GM12892 (cell line): ENCODE measurements at regions not wholly inside any gene's neighbourhood (a gene's known extent, or its start where the extent isn't known, plus 50 kb on each side); places are given as distances from the start of the nearest gene placed in this dataset.
"Not testable (repeated sequence)": the region's sequence is repeated elsewhere in the genome, so short reads cannot be mapped to it uniquely, and the experiment has no call there.

ENCODE experiments used
- DNase-seq: peaks from one replicate; pipeline ENCODE4 v3.0.0; 2011; ENCODE audit not compliant: insufficient read length
- FAIRE-seq: peaks from 2 replicates; lab custom pipeline; 2011; peaks lifted over from hg19 to GRCh38; lab: Jason Lieb, UNC
- POLR2A ChIP-seq: IDR thresholded peaks from 2 replicates; pipeline ENCODE4 v1.6.1; 2011; ENCODE audit warnings: low read depth, low read length, control low read depth
- POLR2AphosphoS5 ChIP-seq: IDR thresholded peaks from 2 replicates; pipeline ENCODE4 v1.6.1; 2011; ENCODE audit warnings: low read depth, low read length, control low read depth
- TAF1 ChIP-seq: IDR thresholded peaks from 2 replicates; pipeline ENCODE4 v1.6.1; 2011; ENCODE audit warnings: low read depth, mild to moderate bottlenecking, control low read depth, low read length, borderline replicate concordance

DNA sequence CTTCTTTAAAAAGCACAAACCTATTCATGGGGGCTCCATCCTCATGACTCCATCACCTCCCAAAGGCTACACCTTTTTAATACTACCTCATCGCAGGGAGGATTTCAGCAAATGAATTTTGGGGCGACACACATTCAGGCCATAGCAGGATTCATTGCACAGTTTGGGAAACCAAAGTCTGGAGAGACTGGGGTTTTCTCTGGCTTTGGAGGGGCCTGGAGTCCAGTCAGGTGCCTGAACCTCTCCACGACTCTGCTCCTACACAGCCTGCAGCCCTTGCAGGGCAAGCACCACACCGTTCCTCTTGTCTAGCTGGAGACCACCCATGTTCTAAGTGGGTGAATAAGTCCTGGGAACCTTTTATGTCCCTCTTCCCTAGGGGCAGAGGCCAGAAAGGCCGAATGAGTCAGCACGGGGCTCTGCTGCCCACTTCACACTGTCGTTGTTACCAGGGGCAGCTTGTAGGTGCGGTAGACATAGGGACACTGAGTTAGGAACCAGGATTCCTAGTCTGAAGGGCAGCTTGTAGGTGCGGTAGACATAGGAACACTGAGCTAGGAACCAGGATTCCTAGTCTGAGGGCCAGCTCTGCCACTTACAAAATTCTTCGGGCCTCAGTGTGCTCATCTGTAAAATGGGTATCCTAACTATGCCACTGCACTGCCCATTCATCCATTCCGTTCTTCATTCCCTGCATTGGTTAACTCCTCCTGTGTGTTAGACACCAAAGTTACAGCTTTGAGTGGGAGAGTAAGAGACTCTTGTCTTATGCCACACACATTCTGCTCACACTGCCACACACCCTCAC, 251.7 kb upstream of the B3GAT1 start:
- TF ChIP-seq POLR2AphosphoS5 = no peak
- no peak for TF ChIP-seq TAF1
- no peak for TF ChIP-seq POLR2A
- DNase-seq (no peak), FAIRE-seq (no peak)

DNA sequence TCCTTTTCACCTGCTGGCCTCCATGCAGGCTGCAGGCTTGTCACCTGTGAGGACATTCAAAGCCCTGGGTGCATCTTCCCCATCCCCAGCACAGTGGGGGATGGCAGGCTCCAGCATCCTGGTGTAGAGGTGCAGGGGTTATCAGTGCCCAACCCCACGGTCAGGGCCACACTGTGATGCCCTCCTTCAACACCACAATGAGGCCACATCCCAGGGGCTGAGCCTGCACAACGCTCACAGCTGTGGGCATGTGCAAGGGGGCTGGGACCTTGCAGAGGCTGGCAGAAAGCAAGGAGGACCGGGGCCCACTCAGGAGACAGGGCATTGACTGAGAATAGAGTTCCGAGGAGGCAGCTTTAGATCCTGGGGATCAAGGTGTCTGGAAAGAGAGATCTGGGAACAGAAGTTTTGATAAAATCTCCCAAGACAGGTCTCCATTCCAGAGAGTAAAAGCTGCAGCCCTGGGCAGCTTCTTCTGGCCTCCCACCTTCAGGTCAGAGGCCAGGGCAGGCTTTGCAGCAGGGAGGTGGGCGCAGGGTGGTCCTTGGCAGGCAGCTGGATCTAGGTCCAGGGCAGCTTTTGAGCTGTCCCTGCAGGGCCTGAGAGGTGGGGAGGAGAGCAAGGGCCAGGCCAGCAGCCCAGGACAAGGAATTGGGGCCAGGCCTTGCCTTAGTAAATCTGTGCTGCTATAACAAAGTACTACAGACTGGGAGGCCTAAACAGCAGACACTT, 250.8 kb upstream of the B3GAT1 start:
- TF ChIP-seq TAF1 = no peak
- no peak for TF ChIP-seq POLR2A
- no peak for TF ChIP-seq POLR2AphosphoS5
- FAIRE-seq = no peak
- DNase-seq = no peak

DNA sequence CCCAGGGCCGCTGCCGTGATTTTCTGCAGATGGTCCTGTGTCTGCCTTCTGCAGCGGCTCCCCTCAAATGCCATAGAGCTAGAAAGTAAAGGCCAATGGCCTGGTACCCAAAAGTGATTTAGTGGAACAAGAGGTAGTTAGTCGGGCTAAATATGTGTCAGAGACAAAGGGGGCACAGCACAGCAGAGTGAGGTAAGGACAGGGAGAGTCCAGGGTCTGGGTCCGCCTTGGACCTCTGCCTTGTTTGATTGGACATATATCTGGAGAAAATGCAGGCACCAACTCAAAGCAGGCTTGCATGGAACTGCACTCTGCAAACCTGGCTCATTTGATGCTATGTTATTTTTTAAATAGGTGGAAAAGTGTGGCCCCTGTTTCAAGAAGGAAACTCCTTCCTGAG, 249.6 kb upstream of the B3GAT1 start:
- DNase-seq (no peak), FAIRE-seq (no peak)
- TF ChIP-seq POLR2A = no peak
- no peak for TF ChIP-seq POLR2AphosphoS5
- TF ChIP-seq TAF1 = no peak

DNA sequence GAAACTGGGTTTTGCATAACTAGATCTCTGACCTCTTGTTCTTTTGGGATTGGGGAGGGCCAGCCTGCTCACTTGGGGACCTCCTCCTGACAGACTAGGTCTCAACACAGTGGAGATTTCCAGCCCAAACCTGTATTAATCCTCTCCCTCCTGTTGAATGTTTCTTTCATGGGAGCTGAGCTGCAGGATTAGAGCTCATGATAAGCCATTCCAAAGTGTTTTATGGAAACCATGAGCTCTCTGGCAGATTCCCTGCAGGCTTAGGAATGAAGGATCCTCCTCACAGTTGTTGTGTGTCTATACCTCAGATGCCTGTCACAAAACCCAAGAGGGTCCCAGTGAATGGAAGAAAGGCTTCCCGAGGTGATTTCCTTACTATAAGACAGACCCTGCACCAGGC, 248.4 kb upstream of the B3GAT1 start:
- no peak for DNase-seq
- no peak for FAIRE-seq
- TF ChIP-seq TAF1 (no peak), POLR2A (no peak), POLR2AphosphoS5 (no peak)

DNA sequence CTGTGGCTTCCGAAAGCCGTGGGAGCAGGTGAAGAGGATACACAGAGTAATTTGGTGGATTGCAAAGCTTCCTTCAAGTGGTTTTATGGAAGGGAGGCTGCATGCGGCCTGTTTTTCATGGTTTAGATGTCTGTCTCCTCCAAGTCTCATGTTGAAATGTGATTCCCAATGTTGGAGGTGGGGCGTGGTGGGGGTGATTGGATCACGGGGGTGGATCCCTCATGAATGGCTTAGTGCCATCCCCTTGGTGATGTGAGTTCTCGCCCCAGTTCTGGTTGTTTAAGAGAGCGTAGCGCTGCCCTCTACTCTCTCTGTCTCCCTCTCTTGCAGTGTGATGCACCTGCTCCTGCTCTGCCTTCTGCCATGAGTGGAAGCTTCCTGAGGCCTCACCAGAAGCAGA, 247.8 kb upstream of the B3GAT1 start:
- DNase-seq = no peak
- no peak for TF ChIP-seq POLR2AphosphoS5
- no peak for TF ChIP-seq TAF1
- no peak for TF ChIP-seq POLR2A
- FAIRE-seq = no peak

DNA sequence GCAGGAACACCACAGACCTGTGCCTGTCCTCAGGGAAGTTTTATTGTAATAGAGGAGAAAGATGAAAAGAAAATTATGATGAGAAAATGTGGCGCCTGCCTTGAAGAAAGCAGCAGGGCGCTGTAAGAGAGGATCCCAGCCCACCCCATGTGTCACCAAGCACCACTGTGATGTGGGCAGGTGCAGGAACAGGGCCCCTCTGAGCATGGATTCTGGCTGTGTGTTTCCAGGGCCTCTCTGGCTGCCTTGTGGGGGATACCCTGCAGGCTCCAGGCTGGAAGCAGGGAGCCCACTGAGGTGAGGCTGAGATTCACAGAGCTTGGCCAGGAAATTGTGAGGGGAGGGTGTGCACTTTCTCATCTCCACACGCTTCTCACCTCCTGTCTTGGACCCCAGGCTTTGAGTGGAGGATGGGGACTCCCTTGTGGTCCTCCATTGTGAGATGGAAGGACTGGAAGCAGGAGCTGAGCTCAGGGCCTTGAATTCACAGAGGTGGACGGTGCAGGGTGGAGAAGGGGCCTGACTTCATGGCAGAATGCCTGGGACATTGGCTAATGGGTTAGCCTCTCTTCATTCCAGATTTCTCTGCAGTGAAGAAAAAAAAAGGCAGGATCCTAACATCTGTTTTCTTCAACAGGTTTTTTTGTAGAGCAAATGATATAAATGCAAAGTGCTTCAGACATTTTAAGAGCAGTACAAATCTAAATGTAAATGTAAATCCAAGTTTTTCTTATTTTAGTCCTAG, 246.6 kb upstream of the B3GAT1 start:
- FAIRE-seq = no peak
- no peak for TF ChIP-seq TAF1
- TF ChIP-seq POLR2AphosphoS5 = no peak
- TF ChIP-seq POLR2A = no peak
- no peak for DNase-seq

DNA sequence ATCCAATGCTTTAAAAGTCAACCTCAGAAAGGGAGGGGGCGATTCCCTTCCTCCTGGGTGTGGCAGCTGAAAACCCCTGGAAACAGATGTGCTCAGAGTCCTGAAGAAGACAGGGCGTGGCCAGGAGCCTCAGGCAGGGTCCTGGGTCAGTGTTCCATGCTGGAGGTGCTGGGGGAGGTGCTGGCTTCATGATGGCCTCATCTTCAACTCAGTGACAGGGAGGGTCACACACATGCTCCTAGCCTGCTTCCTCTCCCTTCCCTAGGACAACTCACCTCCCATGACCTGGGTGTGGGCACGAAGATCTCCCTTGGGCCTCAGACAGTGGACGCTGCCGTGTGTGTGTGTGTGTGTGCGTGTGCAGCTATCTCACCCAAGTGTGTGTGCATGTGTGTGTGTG, 245.6 kb upstream of the B3GAT1 start:
- FAIRE-seq (no peak), DNase-seq (no peak)
- no peak for TF ChIP-seq POLR2A
- TF ChIP-seq TAF1 = no peak
- TF ChIP-seq POLR2AphosphoS5 = no peak

DNA sequence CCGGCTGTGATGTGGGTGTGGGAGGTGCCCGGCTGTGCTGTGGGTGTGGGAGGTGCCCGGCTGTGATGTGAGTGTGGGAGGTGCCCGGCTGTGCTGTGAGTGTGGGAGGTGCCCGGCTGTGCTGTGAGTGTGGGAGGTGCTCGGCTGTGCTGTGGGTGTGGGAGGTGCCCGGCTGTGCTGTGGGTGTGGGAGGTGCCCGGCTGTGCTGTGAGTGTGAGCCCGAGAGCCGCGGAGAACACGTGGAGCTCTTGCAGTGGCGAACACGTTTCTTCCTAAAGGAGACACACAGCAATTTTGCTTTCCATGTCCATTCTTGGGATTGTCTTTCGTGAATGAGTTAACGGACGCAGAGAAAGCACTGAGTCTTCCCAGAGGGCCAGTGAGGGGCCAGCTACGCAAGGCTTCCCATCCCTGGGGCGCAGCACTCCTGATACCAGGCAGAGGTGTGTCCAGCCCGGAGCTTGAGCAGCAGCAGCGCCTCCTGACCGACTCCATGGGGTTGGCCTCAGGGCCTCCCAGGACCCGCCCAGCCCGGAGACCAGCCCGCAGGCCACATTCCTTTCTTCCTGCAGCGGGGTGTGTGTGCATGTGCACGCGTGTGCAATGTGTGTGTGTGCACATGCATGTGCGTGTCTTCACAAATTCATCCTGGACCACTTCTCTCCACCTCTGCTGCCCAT, 245.0 kb upstream of the B3GAT1 start:
- FAIRE-seq = no peak
- TF ChIP-seq TAF1 = no peak
- no peak for TF ChIP-seq POLR2AphosphoS5
- no peak for TF ChIP-seq POLR2A
- no peak for DNase-seq

DNA sequence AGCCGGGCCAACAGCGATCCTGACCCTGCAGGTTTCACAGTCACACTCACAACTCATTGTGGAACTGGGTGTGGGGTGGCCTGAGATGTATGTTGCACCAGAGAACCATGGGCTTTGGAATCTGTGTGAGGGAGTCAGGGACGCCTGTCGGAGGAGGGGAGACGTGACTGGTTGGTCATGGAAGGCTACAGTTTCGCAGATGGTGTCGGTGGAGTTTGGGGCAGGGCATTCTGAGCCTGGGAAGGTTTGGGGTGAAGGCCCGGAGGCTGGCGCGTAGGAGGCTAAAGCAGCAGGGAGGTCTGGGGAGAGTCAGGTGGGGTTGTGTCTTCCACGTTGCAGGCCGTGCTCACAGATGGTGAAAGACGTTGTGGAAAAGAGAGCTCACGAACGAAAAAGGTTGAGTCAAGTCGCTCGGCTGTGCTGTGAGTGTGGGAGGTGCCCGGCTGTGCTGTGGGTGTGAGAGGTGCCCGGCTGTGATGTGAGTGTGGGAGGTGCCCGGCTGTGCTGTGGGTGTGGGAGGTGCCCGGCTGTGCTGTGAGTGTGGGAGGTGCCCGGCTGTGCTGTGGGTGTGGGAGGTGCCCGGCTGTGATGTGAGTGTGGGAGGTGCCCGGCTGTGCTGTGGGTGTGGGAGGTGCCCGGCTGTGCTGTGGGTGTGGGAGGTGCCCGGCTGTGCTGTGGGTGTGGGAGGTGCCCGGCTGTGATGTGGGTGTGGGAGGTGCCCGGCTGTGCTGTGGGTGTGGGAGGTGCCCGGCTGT, 244.2 kb upstream of the B3GAT1 start:
- FAIRE-seq, DNase-seq: not testable (repeated sequence)

DNA sequence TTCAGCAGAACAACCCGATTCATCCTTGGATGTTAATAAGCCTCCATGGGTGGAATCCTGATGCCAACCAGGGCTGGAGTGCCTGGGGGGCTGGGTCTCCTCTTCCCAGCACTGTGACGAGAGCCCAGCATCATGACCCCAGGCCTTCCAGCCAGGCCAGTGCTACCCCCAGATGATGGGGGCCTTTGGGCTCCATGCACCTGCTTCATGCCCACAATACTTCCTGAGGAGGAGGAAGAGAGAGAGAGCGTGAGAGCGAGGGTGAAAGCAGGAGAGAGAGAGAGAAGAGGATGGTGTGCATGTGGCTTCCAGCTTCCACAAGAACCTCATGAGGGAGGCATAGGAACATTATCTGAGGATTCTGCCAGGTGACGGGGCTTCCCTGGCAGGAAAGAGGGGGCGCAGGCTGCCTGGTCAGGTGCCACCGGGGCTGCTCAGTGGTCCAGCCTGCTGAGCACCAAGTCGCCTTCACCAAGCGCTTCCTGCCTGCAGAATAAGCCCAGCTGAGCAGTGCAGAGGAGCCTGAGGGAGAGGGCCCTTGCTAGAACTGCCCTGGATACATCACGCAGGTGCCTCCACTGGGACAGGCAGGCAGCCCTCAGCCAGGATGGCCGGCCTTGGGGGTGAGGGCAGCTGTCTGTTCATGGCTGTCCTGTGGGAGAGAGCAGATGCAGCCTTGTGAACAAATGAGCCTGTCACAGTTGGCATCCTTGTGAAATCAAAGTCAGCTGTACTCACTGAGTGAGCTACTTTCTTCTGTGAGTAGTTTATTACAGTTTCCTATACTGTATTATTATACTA, 243.3 kb upstream of the B3GAT1 start:
- FAIRE-seq = no peak
- DNase-seq = no peak
- TF ChIP-seq POLR2AphosphoS5 (no peak), POLR2A (no peak)
